ENCODE measurements at regions not wholly inside any gene's neighbourhood (a gene's known extent, or its start where the extent isn't known, plus 50 kb on each side); places are given as distances from the start of the nearest gene placed in this dataset.
"Not testable (repeated sequence)": the region's sequence is repeated elsewhere in the genome, so short reads cannot be mapped to it uniquely, and the experiment has no call there.

DNA sequence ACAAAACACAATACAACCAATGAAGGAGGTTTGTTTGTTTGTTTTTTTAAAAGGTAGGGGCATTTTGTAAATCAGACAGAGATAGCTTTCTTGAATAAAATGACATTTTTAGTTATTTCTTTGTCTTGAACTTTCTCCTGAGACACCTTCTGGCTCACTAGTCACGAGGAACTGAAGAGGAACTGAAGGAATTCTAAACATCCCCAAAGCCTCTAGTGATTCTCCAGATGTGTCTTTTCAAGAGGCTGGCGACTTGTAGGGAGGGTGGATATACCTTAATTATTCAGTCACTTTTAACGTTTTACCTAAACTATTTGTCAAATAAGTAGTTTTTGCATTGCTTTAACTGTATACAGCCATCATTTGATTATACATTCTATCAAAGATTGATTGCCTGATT lies 211.2 kb upstream of the LRIG3 start:
- DNase-seq, result no peak

GRCh38 chr12:59122784-59123183 lies 202.5 kb upstream of the LRIG3 start:
- DNase-seq, result no peak

DNA sequence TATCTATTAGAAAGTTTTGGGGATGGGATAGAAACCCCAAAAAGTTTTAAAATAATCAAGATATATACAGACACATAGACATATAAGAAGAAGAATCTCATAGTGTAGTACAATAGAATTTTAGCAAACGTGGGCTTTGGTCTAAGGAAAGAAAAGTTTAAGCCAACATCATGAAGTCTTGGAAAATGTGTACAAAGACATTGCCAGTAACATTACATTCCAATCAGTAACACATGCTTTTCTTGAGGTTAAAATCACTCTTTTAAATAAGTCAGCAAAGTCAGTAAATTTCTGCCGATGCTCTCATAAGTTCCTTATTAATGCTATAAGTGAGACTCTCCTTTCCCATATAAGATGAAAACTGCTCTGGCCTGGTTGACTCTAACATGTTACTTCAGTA lies 201.1 kb upstream of the LRIG3 start:
- no peak for DNase-seq

DNA sequence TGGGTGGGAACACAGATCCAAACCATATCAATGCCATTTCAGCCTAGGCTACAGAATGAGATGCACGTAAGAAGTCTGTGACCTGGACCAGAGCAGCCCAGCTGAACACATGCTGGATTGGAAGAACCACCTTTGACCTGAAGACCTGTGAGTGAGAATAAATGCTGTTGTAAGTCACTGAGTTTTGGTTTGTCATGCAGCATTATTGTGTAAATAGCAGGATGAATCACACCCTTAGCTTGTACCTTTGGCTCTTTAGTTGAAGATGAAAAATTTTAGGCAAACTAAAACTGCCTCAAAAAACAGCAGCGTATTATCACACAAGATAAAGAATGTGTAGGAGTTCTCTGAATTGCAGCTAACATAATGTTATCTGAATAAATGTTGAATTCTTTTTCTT lies 199.4 kb upstream of the LRIG3 start:
- no peak for DNase-seq

GRCh38 chr12:59118356-59118755 lies 198.1 kb upstream of the LRIG3 start:
- no peak for DNase-seq

GRCh38 chr12:59115995-59116394 lies 195.7 kb upstream of the LRIG3 start:
- DNase-seq, result no peak

GRCh38 chr12:59115526-59115925 lies 195.2 kb upstream of the LRIG3 start:
- DNase-seq, result no peak

- DNase-seq, result peak; percentile 28 to 60
These were observed 193.7 kb upstream of the LRIG3 start for GRCh38 chr12:59113831-59114615.

DNA sequence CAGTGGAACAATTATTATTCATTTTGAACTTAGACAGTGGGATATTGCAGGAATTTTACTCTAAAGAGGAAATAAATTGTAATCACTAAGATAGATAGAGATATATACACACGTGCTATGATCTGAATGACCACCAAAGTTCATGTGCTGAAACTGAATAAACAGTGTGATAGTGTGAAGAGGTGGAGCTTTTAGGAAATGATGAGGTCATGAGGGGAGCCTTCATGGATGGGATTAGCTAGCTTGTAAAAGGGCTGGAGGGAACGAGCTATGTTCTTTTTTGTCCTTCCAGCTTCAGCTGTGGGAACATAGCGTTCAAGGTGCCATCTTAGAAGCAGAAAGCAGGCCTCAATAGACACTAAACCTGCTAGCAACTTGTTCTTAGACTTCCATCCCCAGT lies 191.5 kb upstream of the LRIG3 start:
- DNase-seq, result no peak

GRCh38 chr12:59108516-59108915 lies 188.2 kb upstream of the LRIG3 start:
- not testable (repeated sequence) for DNase-seq

DNA sequence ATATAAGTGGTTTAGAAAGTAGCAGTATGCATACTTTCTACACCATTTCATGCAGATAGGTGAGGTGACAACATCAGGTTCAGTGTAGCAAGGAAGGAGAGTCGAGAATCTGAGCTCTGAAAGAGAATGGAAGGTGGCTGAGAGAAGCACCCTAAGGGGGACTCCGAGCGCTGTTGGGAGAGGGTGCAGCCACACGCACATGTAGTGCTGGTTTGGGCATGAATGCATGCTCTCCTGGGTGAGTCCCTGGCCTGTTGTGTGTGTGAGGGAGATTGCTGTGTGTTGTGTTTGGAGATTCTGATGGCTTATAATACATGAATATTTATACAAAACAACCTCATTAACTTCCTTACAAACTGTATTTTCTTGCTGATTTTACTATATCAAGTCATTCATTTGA lies 180.3 kb upstream of the LRIG3 start:
- DNase-seq, result no peak

- DNase-seq, result no peak
These were observed 177.6 kb upstream of the LRIG3 start for GRCh38 chr12:59097876-59098275.

- DNase-seq, result no peak
These were observed 175.9 kb upstream of the LRIG3 start for GRCh38 chr12:59096246-59096645.

- DNase-seq, result no peak
These were observed 172.9 kb upstream of the LRIG3 start for GRCh38 chr12:59093073-59093772.

DNA sequence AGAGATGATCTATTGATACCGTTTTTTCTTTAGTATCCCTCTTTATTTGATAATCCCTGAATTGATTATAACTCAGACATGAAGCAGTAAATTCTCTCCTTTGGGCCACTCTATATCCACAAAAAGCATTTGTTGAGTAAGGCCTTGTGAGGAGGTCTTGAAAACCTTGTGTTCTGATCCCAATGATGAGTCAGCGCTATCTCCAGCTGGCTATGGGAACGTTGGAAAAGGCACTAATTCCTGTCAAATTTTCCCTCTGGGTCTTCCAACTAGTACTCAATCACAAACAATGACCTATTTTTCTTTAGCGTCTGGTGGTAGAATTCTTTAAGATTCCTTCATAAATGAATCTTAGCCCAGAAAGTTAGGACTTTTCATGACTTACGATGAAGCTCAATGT lies 168.4 kb upstream of the LRIG3 start:
- DNase-seq, result no peak

- DNase-seq, result no peak
These were observed 167.4 kb upstream of the LRIG3 start for GRCh38 chr12:59087691-59088090.

- DNase-seq, result no peak
These were observed 166.9 kb upstream of the LRIG3 start for GRCh38 chr12:59087077-59087673.

- no peak for DNase-seq
These were observed 165.8 kb upstream of the LRIG3 start for GRCh38 chr12:59086126-59086525.

GRCh38 chr12:59085690-59086089 lies 165.4 kb upstream of the LRIG3 start:
- DNase-seq, result no peak

GRCh38 chr12:59084511-59085375 lies 164.4 kb upstream of the LRIG3 start:
- DNase-seq, result no peak

GRCh38 chr12:59082952-59083351 lies 162.6 kb upstream of the LRIG3 start:
- DNase-seq, result no peak

GRCh38 chr12:59080101-59080500 lies 159.8 kb upstream of the LRIG3 start:
- DNase-seq, result no peak

GRCh38 chr12:59079472-59079871 lies 159.2 kb upstream of the LRIG3 start:
- no peak for DNase-seq

Data from stimulated activated CD4-positive, alpha-beta T cell treated with anti-CD3 and anti-CD28 coated beads, Interleukin-2, amount 100 ng/mL, for 24 hours (primary cell).